Lung (tissue), 11 donors: ENCODE measurements at regions not wholly inside any gene's neighbourhood (a gene's known extent, or its start where the extent isn't known, plus 50 kb on each side); places are given as distances from the start of the nearest gene placed in this dataset.

Experiments used
- ATAC-seq: fragments of 200-7000 bp; cut with Tn5 transposase; one replicate; pipeline ENCODE4 v1.9.1; 2020; ENCODE audit warnings: moderate number of reproducible peaks; ENCODE audit not compliant: insufficient read depth, low FRiP score
- DNase-seq, 3 donors: peaks; one replicate each; pipeline ENCODE4 v3.0.0-alpha.2; 2013 to 2017
- H3K27ac ChIP-seq, 2 donors: one replicate each; pipeline ENCODE4 v1.5.1; 2013; ENCODE audit warnings: mild to moderate bottlenecking in 2 of 2, moderate library complexity in 2 of 2, control low read depth in 1 of 2, inconsistent platforms in 1 of 2, low read depth in 1 of 2, low read length in 1 of 2
- H3K27me3 ChIP-seq, 3 donors: one replicate each; pipeline ENCODE4 v1.5.1; 2013; ENCODE audit warnings: low read length in 2 of 3; ENCODE audit not compliant: control insufficient read depth in 3 of 3, insufficient read depth in 3 of 3
- H3K36me3 ChIP-seq, 4 donors: one replicate each; pipeline ENCODE4 v1.5.1; 2013; ENCODE audit warnings: low read length in 4 of 4, mild to moderate bottlenecking in 1 of 4, moderate library complexity in 1 of 4; ENCODE audit not compliant: control insufficient read depth in 4 of 4, insufficient read depth in 4 of 4
- H3K4me1 ChIP-seq, 5 donors: one replicate each; pipeline ENCODE4 v1.5.1; 2013; ENCODE audit warnings: low read length in 5 of 5, mild to moderate bottlenecking in 2 of 5, moderate library complexity in 1 of 5; ENCODE audit not compliant: control insufficient read depth in 5 of 5, insufficient read depth in 5 of 5
- H3K4me3 ChIP-seq: one replicate; pipeline ENCODE4 v1.5.1; 2013; ENCODE audit warnings: mild to moderate bottlenecking, control low read depth, moderate library complexity
- H3K9ac ChIP-seq, 2 donors: one replicate each; pipeline ENCODE4 v1.5.1; 2013; ENCODE audit warnings: low read length in 2 of 2, control low read depth in 1 of 2; ENCODE audit not compliant: insufficient read depth in 1 of 2
- H3K9me3 ChIP-seq, 4 donors: one replicate each; pipeline ENCODE4 v1.5.1; 2013; ENCODE audit warnings: low read length in 3 of 4, mild to moderate bottlenecking in 1 of 4, moderate library complexity in 1 of 4; ENCODE audit not compliant: control insufficient read depth in 4 of 4, insufficient read depth in 3 of 4
- CTCF ChIP-seq: IDR thresholded peaks from 2 replicates; pipeline ENCODE4 v1.5.1; 2012; ENCODE audit warnings: mild to moderate bottlenecking; ENCODE audit errors: control extremely low read depth, extremely low read depth
- WGBS, 2 donors: extraction: QIAGEN DNeasy Blood & Tissue Kit; methylation state at CpG; one replicate each; pipeline ENCODE4 v1.1.7; 2013; 5-methylcytosine and 5-hydroxymethylcytosine counted together
- donor health status: control.
- donor health status: control.
- donor health status: Bipolar disorder and iron deficiency.
- donor health status: healthy.
- donor health status: DM: yes; HTN: yes; CAD: no.

GRCh38 chr5:2008851-2009629 lies 126.3 kb upstream of the IRX4 start:
- H3K9me3 ChIP-seq, result no peaks in the 10 kb centered on the region
- no peak for TF ChIP-seq CTCF
- DNase-seq (no peak), ATAC-seq (no peak)
- peaks cover 0 to 14% (median 7%) of the 10 kb centered on the region in 3 donors for H3K27me3 ChIP-seq
- H3K4me3 ChIP-seq, result no peak overlapping the region
- H3K27ac ChIP-seq, result no peak overlapping the region
- whole genome bisulfite sequencing, 2 donors, result 67 to 82% methylated on average over 15 of the region's 15 CpGs
- H3K36me3 ChIP-seq, result no peaks in the 10 kb centered on the region
- H3K4me1 ChIP-seq, result peaks cover 0 to 8% (median 0%) of the 10 kb centered on the region in 5 donors
- no peak overlapping the region for H3K9ac ChIP-seq

- Histone ChIP-seq H3K9me3 (no peaks in the 10 kb centered on the region), H3K27me3 (peaks cover 0 to 15% (median 7%) of the 10 kb centered on the region in 3 donors), H3K9ac (no peak overlapping the region), H3K4me3 (no peak overlapping the region), H3K27ac (no peak overlapping the region), H3K4me1 (peaks cover 0 to 8% (median 0%) of the 10 kb centered on the region in 5 donors), H3K36me3 (no peaks in the 10 kb centered on the region)
- DNase-seq (peak; percentile 63 to 76 (median 74)), ATAC-seq (peak; percentile 19)
- TF ChIP-seq CTCF, result no peak
- WGBS, 2 donors, result 26 to 38% methylated on average over 34 to 35 of the region's 35 CpGs
Observed at GRCh38 chr5:2007878-2008501, 125.3 kb upstream of the IRX4 start.

- Histone ChIP-seq H3K36me3 (no peaks in the 10 kb centered on the region), H3K27me3 (peaks cover 0 to 15% (median 7%) of the 10 kb centered on the region in 3 donors), H3K9ac (no peak overlapping the region), H3K9me3 (no peaks in the 10 kb centered on the region), H3K4me3 (no peak overlapping the region), H3K4me1 (peaks cover 0 to 8% (median 0%) of the 10 kb centered on the region in 5 donors), H3K27ac (no peak overlapping the region)
- WGBS, 2 donors, result 76 to 81% methylated on average over 24 of the region's 24 CpGs
- no peak for TF ChIP-seq CTCF
- ATAC-seq (no peak), DNase-seq (no peak)
Observed at GRCh38 chr5:2007496-2007877, 124.8 kb upstream of the IRX4 start.
